H1 (cell line): ENCODE measurements at regions not wholly inside any gene's neighbourhood (a gene's known extent, or its start where the extent isn't known, plus 50 kb on each side); places are given as distances from the start of the nearest gene placed in this dataset.

Experiments used
- ATF3 ChIP-seq: IDR thresholded peaks from 2 replicates; pipeline ENCODE4 v1.6.1; 2011; ENCODE audit warnings: low read depth, mild to moderate bottlenecking, low read length; ENCODE audit not compliant: insufficient read depth
- CTCF ChIP-seq, 3 experiments: IDR thresholded peaks; 1 replicate in 2 of 3; 2 replicates in 1 of 3; pipeline versions ENCODE4 v1.5.1 to v1.6.1; 2011; ENCODE audit warnings: low read length in 3 of 3, mild to moderate bottlenecking in 3 of 3, inconsistent platforms in 2 of 3, low read depth in 1 of 3, moderate library complexity in 1 of 3; ENCODE audit not compliant: insufficient read depth in 1 of 3; ENCODE audit errors: control extremely low read depth in 1 of 3
- JUN ChIP-seq: IDR thresholded peaks from 2 replicates; pipeline ENCODE4 v1.6.1; 2011; ENCODE audit warnings: low read depth, mild to moderate bottlenecking, improper control_type of control experiment, low read length
- POLR2A ChIP-seq, 2 experiments: IDR thresholded peaks; 1 replicate in 1 of 2; 2 replicates in 1 of 2; pipeline ENCODE4 v1.6.1; 2011; ENCODE audit warnings: low read depth in 2 of 2, low read length in 2 of 2, mild to moderate bottlenecking in 2 of 2; ENCODE audit errors: control extremely low read depth in 1 of 2
- POLR2AphosphoS5 ChIP-seq: IDR thresholded peaks from 2 replicates; pipeline ENCODE4 v1.6.1; 2011; ENCODE audit warnings: low read depth, low read length
- SUZ12 ChIP-seq: fragments of 200-600 bp; sonication (generic); IDR thresholded peaks from 2 replicates; pipeline ENCODE4 v1.6.1; 2012; ENCODE audit warnings: mild to moderate bottlenecking, inconsistent platforms, low read length, moderate library complexity, mixed read lengths
- TAF1 ChIP-seq: IDR thresholded peaks from 2 replicates; pipeline ENCODE4 v1.6.1; 2011; ENCODE audit warnings: mild to moderate bottlenecking, low read depth, low read length
- TBP ChIP-seq: IDR thresholded peaks from 2 replicates; pipeline ENCODE4 v1.6.1; 2011; ENCODE audit warnings: low read depth, low read length, improper control_type of control experiment
- YY1 ChIP-seq: IDR thresholded peaks from 2 replicates; pipeline ENCODE4 v1.6.1; 2011; ENCODE audit warnings: low read depth, mild to moderate bottlenecking, low read length

- TF ChIP-seq CTCF (IDR thresholded peaks at IDR 0.05; ENCODE audit: control extremely low read depth in 1 of 3, insufficient read depth in 1 of 3, low read depth in 1 of 3, low read length in 3 of 3) (no peak), ATF3 (no peak), POLR2A (IDR thresholded peaks at IDR 0.05; ENCODE audit: control extremely low read depth in 1 of 2, low read depth in 2 of 2, low read length in 2 of 2) (no peak), YY1 (no peak), POLR2AphosphoS5 (no peak), JUN (no peak), TBP (no peak), TAF1 (no peak), SUZ12 (no peak)
Observed at GRCh38 chr4:116023049-116023448, 909.6 kb upstream of the NDST4 start.
